WI38 (cell line): ENCODE measurements at regions not wholly inside any gene's neighbourhood (a gene's known extent, or its start where the extent isn't known, plus 50 kb on each side); places are given as distances from the start of the nearest gene placed in this dataset.

ENCODE experiments used
- H3K4me3 ChIP-seq: 2 replicates; pipeline ENCODE4 v1.5.1; 2011; ENCODE audit warnings: low read depth, mild to moderate bottlenecking, control low read depth, low read length
- CTCF ChIP-seq: IDR thresholded peaks from 2 replicates; pipeline ENCODE4 v1.5.1; 2012; ENCODE audit warnings: low read depth, mild to moderate bottlenecking, control low read depth, low read length

GRCh38 chr1:228922722-228923376 is 187.6 kb downstream of the RHOU start:
- no peak for TF ChIP-seq CTCF
- no peak overlapping the region for H3K4me3 ChIP-seq

DNA sequence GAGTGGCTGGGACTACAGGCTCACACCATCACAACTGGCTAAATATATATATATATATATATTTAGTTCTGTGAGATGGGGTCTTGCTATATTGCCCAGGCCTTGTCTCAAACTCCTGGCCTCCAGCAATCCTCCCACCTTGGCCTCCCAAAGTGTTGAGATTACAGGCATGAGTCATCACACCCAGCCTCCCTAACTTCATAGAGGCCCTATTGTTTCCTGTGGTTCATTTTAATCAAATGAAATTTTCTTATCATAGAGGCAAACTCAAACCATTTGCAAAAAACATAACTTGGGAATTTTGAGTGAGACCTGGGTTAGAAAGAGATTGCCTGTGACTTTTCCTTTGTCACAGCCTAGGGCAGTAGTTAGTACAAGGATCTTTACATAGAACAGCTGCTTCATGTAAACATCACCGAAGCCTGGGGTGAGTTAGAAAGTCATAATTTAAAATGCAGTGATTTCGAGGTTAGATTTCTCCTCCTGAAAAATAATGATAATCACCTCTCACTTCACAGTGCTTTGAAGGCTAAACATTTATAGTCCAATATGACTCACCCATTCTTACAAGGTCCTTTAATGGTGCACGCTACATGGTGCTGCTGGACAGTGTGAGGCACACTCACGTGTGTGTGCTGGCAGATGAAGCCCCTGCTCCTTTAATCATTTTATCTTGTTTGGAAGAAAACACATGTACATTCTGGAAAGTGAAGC is 188.9 kb downstream of the RHOU start:
- no peak overlapping the region for H3K4me3 ChIP-seq
- TF ChIP-seq CTCF: no peak

GRCh38 chr1:228925691-228926090 is 190.4 kb downstream of the RHOU start:
- TF ChIP-seq CTCF: no peak
- H3K4me3 ChIP-seq: no peak overlapping the region

GRCh38 chr1:228927421-228927820 is 192.1 kb downstream of the RHOU start:
- H3K4me3 ChIP-seq: no peak overlapping the region

GRCh38 chr1:228927946-228928898 is 192.9 kb downstream of the RHOU start:
- TF ChIP-seq CTCF: no peak
- no peak overlapping the region for H3K4me3 ChIP-seq

More at GRCh38 chr1:228927421-228927820, 192.1 kb downstream of the RHOU start:
- TF ChIP-seq CTCF: no peak

- TF ChIP-seq CTCF: no peak
- no peak overlapping the region for H3K4me3 ChIP-seq
Measured at GRCh38 chr1:228929476-228930027, 194.3 kb downstream of the RHOU start.
